ENCODE measurements at regions not wholly inside any gene's neighbourhood (a gene's known extent, or its start where the extent isn't known, plus 50 kb on each side); places are given as distances from the start of the nearest gene placed in this dataset.

GRCh38 chr6:132244744-132245143 lies 156.5 kb downstream of the MOXD1 start:
- H3K4me3 Mint-ChIP-seq, result no peak overlapping the region
- ChIA-PET POLR2A (no interaction called here), CTCF (no interaction called here)
- H3K4me1 ChIP-seq (ENCODE audit: insufficient read depth, low read length), result no peaks in the 10 kb centered on the region
- no peaks in the 10 kb centered on the region for H3K36me3 Mint-ChIP-seq (ENCODE audit: low read depth)
- no peak overlapping the region for H3K4me3 ChIP-seq (ENCODE audit: low read length)
- no peak for ATAC-seq (ENCODE audit: poor library complexity)
- no peaks in the 10 kb centered on the region for H3K9me3 Mint-ChIP-seq
- peaks cover 12% of the 10 kb centered on the region for H3K27me3 Mint-ChIP-seq
- DNase-seq, result no peak
- no peaks in the 10 kb centered on the region for H3K9me3 ChIP-seq (ENCODE audit: control insufficient read depth in 1 of 2, insufficient read depth in 1 of 2, low read length in 2 of 2)
- intact Hi-C loops (cut with DNase I, micrococcal nuclease), result no loop called here
- no peak overlapping the region for H3K27ac ChIP-seq (ENCODE audit: low read depth in 1 of 2, low read length in 2 of 2)
- no peak for TF ChIP-seq CTCF (IDR thresholded peaks at IDR 0.05)
- H3K27me3 ChIP-seq (ENCODE audit: control insufficient read depth in 1 of 2, insufficient read depth in 2 of 2, low read length in 2 of 2), result no peaks in the 10 kb centered on the region
- H3K36me3 ChIP-seq (ENCODE audit: insufficient read depth, low read length), result no peaks in the 10 kb centered on the region
- H3K4me1 Mint-ChIP-seq (ENCODE audit: low read depth), result no peaks in the 10 kb centered on the region
- H3K27ac Mint-ChIP-seq, result no peak overlapping the region

GRCh38 chr6:132236744-132237143 lies 164.5 kb downstream of the MOXD1 start:
- H3K4me3 ChIP-seq (ENCODE audit: low read length), result no peak overlapping the region
- no peak for DNase-seq
- Mint-ChIP-seq H3K27me3 (peaks cover 20% of the 10 kb centered on the region), H3K4me1 (ENCODE audit: low read depth) (no peaks in the 10 kb centered on the region), H3K9me3 (no peaks in the 10 kb centered on the region), H3K4me3 (no peak overlapping the region), H3K27ac (no peak overlapping the region), H3K36me3 (ENCODE audit: low read depth) (no peaks in the 10 kb centered on the region)
- H3K4me1 ChIP-seq (ENCODE audit: insufficient read depth, low read length), result no peaks in the 10 kb centered on the region
- no peaks in the 10 kb centered on the region for H3K36me3 ChIP-seq (ENCODE audit: insufficient read depth, low read length)
- H3K27ac ChIP-seq (ENCODE audit: low read depth in 1 of 2, low read length in 2 of 2), result no peak overlapping the region
- ChIA-PET POLR2A (no interaction called here), CTCF (no interaction called here)
- no peaks in the 10 kb centered on the region for H3K9me3 ChIP-seq (ENCODE audit: control insufficient read depth in 1 of 2, insufficient read depth in 1 of 2, low read length in 2 of 2)
- ATAC-seq (ENCODE audit: poor library complexity), result no peak
- no peak for TF ChIP-seq CTCF (IDR thresholded peaks at IDR 0.05)
- intact Hi-C loops (cut with DNase I, micrococcal nuclease), result no loop called here
- peaks cover 0 to 16% of the 10 kb centered on the region in 2 experiments for H3K27me3 ChIP-seq (ENCODE audit: control insufficient read depth in 1 of 2, insufficient read depth in 2 of 2, low read length in 2 of 2)

GRCh38 chr6:132236281-132236680 lies 165.0 kb downstream of the MOXD1 start:
- no peak overlapping the region for H3K4me3 ChIP-seq (ENCODE audit: low read length)
- ATAC-seq (ENCODE audit: poor library complexity), result no peak
- H3K4me1 ChIP-seq (ENCODE audit: insufficient read depth, low read length), result no peaks in the 10 kb centered on the region
- intact Hi-C loops (cut with DNase I, micrococcal nuclease), result no loop called here
- Mint-ChIP-seq H3K36me3 (ENCODE audit: low read depth) (no peaks in the 10 kb centered on the region), H3K9me3 (no peaks in the 10 kb centered on the region), H3K27ac (no peak overlapping the region), H3K4me3 (no peak overlapping the region), H3K4me1 (ENCODE audit: low read depth) (no peaks in the 10 kb centered on the region), H3K27me3 (peaks cover 20% of the 10 kb centered on the region)
- no peak for DNase-seq
- no peaks in the 10 kb centered on the region for H3K9me3 ChIP-seq (ENCODE audit: control insufficient read depth in 1 of 2, insufficient read depth in 1 of 2, low read length in 2 of 2)
- ChIA-PET CTCF (no interaction called here), POLR2A (no interaction called here)
- no peaks in the 10 kb centered on the region for H3K36me3 ChIP-seq (ENCODE audit: insufficient read depth, low read length)
- H3K27me3 ChIP-seq (ENCODE audit: control insufficient read depth in 1 of 2, insufficient read depth in 2 of 2, low read length in 2 of 2), result peaks cover 0 to 16% of the 10 kb centered on the region in 2 experiments
- no peak for TF ChIP-seq CTCF (IDR thresholded peaks at IDR 0.05)
- no peak overlapping the region for H3K27ac ChIP-seq (ENCODE audit: low read depth in 1 of 2, low read length in 2 of 2)
